DOHH2 (cell line): ENCODE measurements at regions not wholly inside any gene's neighbourhood (a gene's known extent, or its start where the extent isn't known, plus 50 kb on each side); places are given as distances from the start of the nearest gene placed in this dataset.

Experiments
- H3F3A ChIP-seq: fragments of 200-600 bp; sonication (generic), shearing (Covaris generic); 2 replicates; pipeline ENCODE4 v1.6.0; 2016; ENCODE audit warnings: antibody characterized with exemption, mild to moderate bottlenecking; ENCODE audit not compliant: control insufficient read depth, insufficient read depth
- H3K27ac ChIP-seq: fragments of 200-600 bp; sonication (generic); 2 replicates; pipeline ENCODE4 v1.5.1; 2014; ENCODE audit warnings: low read depth, mild to moderate bottlenecking, low read length, moderate library complexity
- H3K27me3 ChIP-seq: fragments of 200-600 bp; sonication (generic); 2 replicates; pipeline ENCODE4 v1.6.1; 2014; ENCODE audit warnings: mild to moderate bottlenecking, low read length, mixed read lengths; ENCODE audit not compliant: control insufficient read depth
- H3K36me3 ChIP-seq: fragments of 200-600 bp; sonication (generic); 2 replicates; pipeline ENCODE4 v1.6.1; 2014; ENCODE audit warnings: mild to moderate bottlenecking, low read length, moderate library complexity, mixed read lengths; ENCODE audit not compliant: control insufficient read depth
- H3K4me1 ChIP-seq: fragments of 200-600 bp; sonication (generic); 2 replicates; pipeline ENCODE4 v1.6.1; 2014; ENCODE audit warnings: mild to moderate bottlenecking, low read length, mixed read lengths; ENCODE audit not compliant: control insufficient read depth
- H3K4me2 ChIP-seq: fragments of 200-600 bp; sonication (generic); 2 replicates; pipeline ENCODE4 v1.6.0; 2014; ENCODE audit warnings: mild to moderate bottlenecking, low read length, moderate library complexity
- H3K4me3 ChIP-seq: fragments of 200-600 bp; sonication (generic); 2 replicates; pipeline ENCODE4 v1.5.1; 2014; ENCODE audit warnings: mild to moderate bottlenecking, low read length, mixed read lengths
- H3K79me2 ChIP-seq: fragments of 200-600 bp; sonication (generic); 2 replicates; pipeline ENCODE4 v1.6.1; 2014; ENCODE audit warnings: mild to moderate bottlenecking, low read length, mixed read lengths; ENCODE audit not compliant: control insufficient read depth
- H3K9me2 ChIP-seq: fragments of 200-600 bp; sonication (generic); replicated peaks from 2 replicates; pipeline ENCODE4 v1.6.1; 2014; ENCODE audit warnings: mild to moderate bottlenecking, low read length, mixed read lengths; ENCODE audit not compliant: control insufficient read depth
- H3K9me3 ChIP-seq: fragments of 200-600 bp; sonication (generic); 2 replicates; pipeline ENCODE4 v1.6.1; 2014; ENCODE audit warnings: antibody characterized with exemption, low read length, mixed read lengths; ENCODE audit not compliant: control insufficient read depth, insufficient read depth
- H4K20me1 ChIP-seq: fragments of 200-600 bp; sonication (generic); 2 replicates; pipeline ENCODE4 v1.6.0; 2014; ENCODE audit warnings: low read depth, mild to moderate bottlenecking, antibody characterized with exemption, low read length, moderate library complexity; ENCODE audit not compliant: control insufficient read depth, insufficient read depth
- EZH2phosphoT487 ChIP-seq: fragments of 200-600 bp; sonication (generic); IDR thresholded peaks from 2 replicates; pipeline ENCODE4 v1.6.1; 2017; ENCODE audit warnings: borderline replicate concordance, mild to moderate bottlenecking, antibody characterized with exemption, low read length, moderate library complexity, mixed read lengths
- TF ChIP-seq, protein P1 (sequence below): fragments of 200-600 bp; sonication (generic); IDR thresholded peaks from one replicate; pipeline ENCODE4 v1.5.1; 2014; ENCODE audit warnings: antibody characterized with exemption, mild to moderate bottlenecking, low read depth, low read length; ENCODE audit not compliant: poor library complexity, severe bottlenecking

DNA sequence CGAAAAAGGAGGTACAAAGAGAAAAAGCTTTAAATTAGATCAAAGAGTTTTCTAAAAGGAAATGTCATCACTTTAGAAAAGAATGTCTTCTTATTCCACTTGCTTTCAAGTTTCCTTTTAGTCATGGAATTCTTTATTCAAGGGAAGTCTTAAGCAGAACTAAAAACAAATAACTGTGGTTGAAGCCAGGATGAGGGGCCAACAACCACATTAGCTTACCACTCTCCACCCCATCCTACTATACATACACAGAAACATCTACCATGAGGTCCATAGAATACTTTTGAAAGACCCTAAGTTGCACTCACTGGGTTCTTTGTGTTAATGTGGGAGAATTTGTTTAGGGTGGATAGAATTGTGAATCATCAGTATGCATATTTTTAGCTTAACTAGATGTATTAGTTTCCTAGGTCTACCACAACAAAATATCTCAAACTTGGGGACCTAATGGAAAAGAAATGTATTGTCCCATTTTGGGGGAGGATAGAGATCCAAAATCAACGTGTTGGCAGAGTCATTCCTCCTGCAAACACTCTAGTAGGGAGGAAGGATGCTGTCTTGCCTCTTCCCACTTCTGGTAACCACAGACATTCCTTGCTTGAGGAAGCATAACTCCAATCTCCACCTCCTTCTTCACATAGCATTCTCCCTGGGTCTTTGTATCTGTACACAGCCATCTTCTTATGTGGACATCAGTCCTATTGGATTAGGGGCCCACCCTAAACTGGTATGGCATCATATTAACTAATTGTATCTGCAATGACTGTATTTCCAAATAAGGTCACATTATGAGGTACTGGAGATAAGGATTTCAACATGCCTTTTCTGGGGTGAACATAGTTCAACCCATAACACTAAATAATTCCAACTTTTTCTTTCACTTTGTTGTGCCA is 239.4 kb downstream of the LURAP1L start:
- TF ChIP-seq EZH2phosphoT487: no peak
- TF ChIP-seq, protein P1, sequence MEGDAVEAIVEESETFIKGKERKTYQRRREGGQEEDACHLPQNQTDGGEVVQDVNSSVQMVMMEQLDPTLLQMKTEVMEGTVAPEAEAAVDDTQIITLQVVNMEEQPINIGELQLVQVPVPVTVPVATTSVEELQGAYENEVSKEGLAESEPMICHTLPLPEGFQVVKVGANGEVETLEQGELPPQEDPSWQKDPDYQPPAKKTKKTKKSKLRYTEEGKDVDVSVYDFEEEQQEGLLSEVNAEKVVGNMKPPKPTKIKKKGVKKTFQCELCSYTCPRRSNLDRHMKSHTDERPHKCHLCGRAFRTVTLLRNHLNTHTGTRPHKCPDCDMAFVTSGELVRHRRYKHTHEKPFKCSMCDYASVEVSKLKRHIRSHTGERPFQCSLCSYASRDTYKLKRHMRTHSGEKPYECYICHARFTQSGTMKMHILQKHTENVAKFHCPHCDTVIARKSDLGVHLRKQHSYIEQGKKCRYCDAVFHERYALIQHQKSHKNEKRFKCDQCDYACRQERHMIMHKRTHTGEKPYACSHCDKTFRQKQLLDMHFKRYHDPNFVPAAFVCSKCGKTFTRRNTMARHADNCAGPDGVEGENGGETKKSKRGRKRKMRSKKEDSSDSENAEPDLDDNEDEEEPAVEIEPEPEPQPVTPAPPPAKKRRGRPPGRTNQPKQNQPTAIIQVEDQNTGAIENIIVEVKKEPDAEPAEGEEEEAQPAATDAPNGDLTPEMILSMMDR: no peak
- H3K4me3 ChIP-seq: no peak overlapping the region
- H3F3A ChIP-seq: no peaks in the 10 kb centered on the region
- H3K79me2 ChIP-seq: no peaks in the 10 kb centered on the region
- H4K20me1 ChIP-seq: no peaks in the 10 kb centered on the region
- H3K9me2 ChIP-seq: no peaks in the 10 kb centered on the region
- H3K4me2 ChIP-seq: no peak overlapping the region
- no peaks in the 10 kb centered on the region for H3K27me3 ChIP-seq
- no peaks in the 10 kb centered on the region for H3K4me1 ChIP-seq
- H3K36me3 ChIP-seq: no peaks in the 10 kb centered on the region
- H3K27ac ChIP-seq: no peak overlapping the region
- no peaks in the 10 kb centered on the region for H3K9me3 ChIP-seq

GRCh38 chr9:13017260-13017659 is 242.4 kb downstream of the LURAP1L start:
- TF ChIP-seq, protein P1: no peak
- TF ChIP-seq EZH2phosphoT487: no peak
- no peaks in the 10 kb centered on the region for H3K27me3 ChIP-seq
- no peak overlapping the region for H3K27ac ChIP-seq
- no peaks in the 10 kb centered on the region for H3K36me3 ChIP-seq
- H3K4me3 ChIP-seq: no peak overlapping the region
- H3K79me2 ChIP-seq: no peaks in the 10 kb centered on the region
- no peak overlapping the region for H3K4me2 ChIP-seq
- no peaks in the 10 kb centered on the region for H3K4me1 ChIP-seq
- no peaks in the 10 kb centered on the region for H3F3A ChIP-seq
- no peaks in the 10 kb centered on the region for H3K9me2 ChIP-seq
- H3K9me3 ChIP-seq: no peaks in the 10 kb centered on the region
- no peaks in the 10 kb centered on the region for H4K20me1 ChIP-seq

DNA sequence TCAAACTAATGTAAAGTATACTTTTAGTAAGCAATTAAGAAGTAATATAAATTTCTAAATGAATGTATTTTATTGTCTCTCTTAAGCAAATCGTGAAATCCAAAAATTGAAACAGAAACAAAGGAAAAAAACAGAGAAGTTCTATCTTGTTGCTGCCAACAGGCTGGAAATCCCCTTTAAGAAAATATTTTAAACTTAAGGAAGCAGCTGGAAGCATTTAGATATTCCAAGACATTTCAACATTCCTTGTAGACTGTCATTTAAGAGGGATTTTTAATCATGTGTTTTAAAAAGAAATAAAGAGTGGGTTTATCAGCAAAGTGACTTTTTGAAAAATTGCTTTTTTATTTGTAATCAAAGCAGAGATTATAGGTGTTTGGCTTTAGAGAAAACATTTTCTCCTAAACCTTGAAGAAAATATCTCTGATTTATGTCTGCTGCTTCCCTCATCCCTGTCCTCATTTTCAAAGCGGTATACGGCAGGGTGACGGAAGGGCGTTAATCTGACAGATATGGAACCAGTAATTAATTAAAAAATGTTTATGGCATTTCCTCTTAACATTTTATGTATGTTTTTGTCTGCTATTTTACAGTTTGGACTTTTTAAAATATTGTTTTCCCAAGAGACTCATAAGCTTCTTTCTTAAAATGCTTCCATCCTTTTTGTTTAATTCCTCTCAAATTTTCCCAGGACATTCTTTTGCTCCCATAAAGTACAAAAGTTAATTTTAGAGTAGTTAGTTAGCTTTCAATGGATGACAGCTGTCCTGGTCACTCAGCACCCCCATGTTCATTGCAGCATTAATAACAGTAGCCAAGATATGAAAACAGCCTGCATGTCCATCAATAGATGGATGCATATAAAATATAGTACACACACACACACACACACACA is 245.6 kb downstream of the LURAP1L start:
- Histone ChIP-seq H3F3A (no peaks in the 10 kb centered on the region), H3K9me2 (no peaks in the 10 kb centered on the region), H4K20me1 (no peaks in the 10 kb centered on the region), H3K9me3 (no peaks in the 10 kb centered on the region), H3K4me2 (no peak overlapping the region), H3K79me2 (no peaks in the 10 kb centered on the region), H3K36me3 (no peaks in the 10 kb centered on the region), H3K27ac (no peak overlapping the region), H3K4me1 (no peaks in the 10 kb centered on the region), H3K4me3 (no peak overlapping the region), H3K27me3 (no peaks in the 10 kb centered on the region)
- no peak for TF ChIP-seq EZH2phosphoT487
- TF ChIP-seq, protein P1: no peak
